RKO (cell line): ENCODE measurements at regions not wholly inside any gene's neighbourhood (a gene's known extent, or its start where the extent isn't known, plus 50 kb on each side); places are given as distances from the start of the nearest gene placed in this dataset.

Source experiments
- DNase-seq: peaks from one replicate; pipeline ENCODE4 v3.0.0-alpha.2; 2016; ENCODE audit warnings: low spot score

DNA sequence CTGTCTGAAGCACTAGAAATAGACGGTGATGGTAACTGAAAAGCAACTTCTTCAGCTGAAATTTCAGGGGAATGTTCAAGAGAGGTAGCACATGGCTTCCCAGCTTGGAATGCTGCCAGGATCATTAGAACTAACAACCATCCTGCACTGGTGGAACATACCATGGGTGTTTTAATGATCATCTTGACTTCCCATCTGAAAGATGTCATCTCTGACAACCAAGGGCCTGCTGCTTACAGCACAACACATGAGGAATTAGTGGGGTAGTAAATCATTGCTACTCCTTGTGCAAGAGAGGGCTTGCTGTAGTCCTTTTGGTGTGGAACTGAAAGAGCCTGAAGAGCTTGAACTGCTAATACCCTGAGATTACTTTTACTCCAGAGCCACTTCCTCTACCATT, 853.7 kb downstream of the MCTP2 start:
- no peak for DNase-seq

DNA sequence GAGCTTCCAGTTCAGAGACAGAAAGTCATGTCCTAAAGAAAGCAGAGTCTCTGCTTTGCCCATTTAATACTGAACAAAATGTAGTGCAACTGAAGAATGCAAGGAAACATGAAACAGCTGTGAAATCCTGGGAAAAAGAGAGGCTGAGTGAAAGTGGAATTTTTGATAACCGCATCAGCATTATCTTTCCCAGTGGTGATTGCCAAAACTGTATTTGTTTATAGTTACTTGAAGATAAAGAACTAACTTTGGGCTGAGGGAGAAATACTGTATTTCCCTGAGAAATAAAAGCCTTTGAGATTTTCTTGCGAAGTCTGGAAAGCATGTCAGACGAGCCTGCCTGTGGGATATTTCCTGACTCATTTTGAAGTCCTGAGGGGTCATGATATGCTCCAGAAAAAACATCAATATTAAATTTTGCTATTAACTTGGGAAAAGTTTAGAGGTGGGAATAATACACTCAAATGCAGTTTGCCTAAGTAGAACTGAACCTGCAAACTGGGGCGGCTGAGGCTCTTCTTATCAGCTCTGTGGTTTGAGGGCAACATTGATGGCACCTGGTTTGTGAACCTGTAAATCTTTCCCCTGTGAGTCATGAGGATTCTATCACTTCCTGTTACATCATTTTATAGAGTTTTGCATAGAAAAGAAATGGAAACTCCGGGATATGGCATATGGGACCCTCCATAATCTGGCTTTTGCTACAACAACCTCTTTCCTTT, 855.3 kb downstream of the MCTP2 start:
- no peak for DNase-seq

DNA sequence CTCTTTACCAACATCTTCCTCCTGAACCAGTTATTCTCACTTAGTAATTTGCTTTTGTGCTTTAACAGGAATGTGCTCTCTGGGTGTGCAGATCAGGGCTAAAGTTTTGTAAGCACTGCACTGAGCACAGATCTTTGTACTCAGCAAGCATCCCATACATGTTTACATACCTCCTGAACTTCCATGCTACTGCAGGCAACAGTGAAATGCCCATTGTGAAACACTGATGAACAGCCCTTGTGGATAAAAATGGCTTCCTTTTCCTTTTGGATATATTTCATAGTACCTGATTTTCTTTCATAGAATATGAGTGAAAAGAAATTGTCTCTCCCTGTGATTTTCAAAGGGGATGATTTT, 855.9 kb downstream of the MCTP2 start:
- no peak for DNase-seq

DNA sequence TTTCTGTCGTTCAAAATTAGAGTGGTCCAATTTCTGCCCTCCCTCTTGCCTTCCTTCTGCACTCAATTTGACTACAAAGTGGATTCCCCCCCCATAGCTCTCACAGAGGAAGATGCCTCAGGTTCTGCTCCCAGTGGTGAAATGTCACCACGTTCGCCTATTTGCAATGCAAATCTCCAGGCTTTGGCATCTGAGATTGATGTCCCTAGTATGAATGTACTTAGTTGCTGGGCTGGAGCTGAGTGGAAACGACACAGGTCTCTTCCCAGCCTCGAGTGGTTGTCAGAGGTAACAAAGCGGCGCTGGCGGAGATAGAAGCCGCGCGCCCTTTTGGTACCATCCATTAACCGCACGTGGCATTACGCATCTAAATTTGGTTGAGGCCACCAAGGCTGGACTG, 860.1 kb downstream of the MCTP2 start:
- no peak for DNase-seq

DNA sequence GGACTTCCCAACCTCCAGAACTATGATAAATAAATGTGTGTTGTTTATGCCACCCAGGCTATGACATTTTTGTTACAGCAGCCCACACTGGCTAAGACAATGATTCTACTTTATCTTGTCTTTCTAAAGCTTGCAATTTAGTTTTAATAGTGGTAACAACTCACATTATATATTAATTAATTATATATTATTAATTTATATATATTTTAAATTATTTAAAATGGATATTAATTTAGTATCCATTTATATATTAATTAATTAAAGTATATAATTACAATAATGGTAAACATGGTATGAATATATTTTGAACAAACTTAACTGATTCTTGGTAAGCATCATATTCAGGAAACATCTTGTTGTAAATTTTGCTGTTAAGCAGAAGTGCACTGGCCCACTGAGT, 863.9 kb downstream of the MCTP2 start:
- no peak for DNase-seq

DNA sequence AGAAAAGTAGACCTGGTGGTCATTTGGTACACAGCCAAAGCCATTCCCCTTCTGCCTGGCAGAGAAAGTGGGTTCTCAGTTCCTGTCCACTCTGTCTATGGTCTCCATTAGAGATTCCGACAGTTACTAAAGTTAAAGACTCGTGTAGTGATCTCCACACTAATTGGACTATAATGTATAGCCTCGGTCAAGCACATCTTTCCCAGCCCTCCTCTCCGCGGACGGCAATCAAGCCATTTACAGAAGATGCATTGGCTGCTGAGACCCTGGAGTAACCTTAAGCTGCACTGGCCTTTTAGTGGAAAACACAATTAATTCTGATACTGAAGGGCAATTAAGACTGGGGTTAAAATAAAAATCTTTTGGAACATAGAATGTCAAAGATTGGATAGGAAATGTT, 865.3 kb downstream of the MCTP2 start:
- no peak for DNase-seq

DNA sequence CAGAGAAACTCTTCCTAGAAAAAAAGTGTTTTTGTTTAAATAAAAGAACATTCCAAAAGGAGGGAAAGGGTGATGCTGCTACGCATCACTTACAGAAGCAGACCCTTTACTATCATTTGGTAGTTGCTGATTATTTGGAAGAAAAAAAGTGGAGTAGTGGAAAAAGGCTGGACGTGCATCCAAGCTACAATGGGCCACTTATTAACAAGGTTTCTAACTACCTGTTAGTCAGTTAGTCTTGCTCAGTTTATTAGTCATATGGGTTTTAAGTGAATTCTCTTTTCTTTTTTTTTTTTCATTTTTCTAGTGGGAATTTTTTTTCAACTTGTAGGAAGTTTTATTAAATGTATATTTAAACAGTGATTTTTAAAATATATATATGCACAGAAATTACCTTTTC, 866.0 kb downstream of the MCTP2 start:
- no peak for DNase-seq

DNA sequence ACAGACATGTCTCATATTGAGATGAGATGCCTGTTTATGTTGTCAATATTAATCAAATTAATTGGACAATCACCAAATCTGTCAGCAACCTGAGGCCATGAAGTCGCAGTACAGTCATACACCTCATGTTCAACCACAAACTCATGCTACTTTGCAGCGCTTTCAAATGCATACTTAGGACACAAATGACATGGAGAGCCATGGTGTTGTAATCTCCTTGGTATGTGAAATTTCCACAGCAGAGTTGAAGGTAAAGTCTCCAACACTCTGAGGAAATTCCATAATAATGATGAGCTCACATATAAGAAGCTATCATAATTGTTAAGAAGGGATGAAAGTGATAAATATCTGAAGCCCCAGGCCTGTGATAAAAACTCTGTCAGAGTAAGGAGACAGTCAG, 873.9 kb downstream of the MCTP2 start:
- no peak for DNase-seq

DNA sequence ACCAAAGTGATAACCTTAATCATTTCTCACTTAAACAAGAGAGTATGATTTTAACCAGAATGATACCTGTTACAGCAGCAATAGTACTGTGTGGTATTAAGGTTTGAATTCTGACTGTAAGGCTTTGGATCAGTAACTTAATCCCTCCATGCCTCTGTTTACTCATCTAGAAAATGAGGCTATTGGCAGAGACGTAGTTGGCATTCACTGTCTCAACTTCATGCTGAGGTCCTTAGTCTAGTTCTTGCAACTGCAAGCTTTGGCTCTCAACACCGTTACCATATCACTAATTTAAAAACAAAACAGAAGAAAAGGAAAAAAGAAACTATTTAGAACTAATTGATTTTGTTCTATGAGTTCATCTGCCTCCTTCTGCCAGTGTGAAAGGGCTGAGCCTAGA, 875.4 kb downstream of the MCTP2 start:
- no peak for DNase-seq

DNA sequence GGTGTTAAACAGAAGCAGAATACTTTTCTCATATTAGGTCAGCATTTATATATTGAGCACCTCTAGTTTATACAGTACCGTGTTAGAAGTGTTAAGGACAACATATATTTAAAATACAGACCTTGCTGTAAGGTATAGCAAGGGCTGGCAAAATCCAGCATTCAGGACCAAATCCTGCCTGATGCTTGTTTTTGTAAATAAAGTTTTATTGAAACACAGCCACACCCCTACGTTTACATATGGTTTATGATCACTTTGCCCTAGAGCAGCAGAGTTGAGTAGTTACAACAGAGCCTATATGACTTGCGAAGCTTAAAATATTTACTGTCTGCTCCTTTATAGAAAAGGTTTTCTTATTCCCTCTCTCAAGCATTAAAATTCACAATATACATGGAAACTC, 877.3 kb downstream of the MCTP2 start:
- no peak for DNase-seq

DNA sequence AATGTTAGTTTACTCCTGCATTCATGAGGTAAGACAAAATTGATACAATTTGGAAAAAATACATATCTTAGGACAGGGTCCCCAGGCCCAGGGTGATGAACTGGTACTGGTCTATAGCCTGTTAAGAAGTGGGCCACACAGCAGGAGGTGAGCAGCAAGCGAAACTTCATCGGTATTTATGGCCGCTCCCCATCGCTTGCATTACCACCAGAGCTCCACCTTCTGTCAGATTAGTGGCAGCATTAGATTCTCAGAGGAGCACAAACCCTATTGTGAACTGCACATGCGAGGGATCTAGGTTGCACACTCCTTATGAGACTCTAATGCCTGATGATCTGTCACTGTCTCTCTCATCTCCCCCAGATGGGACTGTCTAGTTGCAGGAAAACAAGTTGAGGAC, 880.6 kb downstream of the MCTP2 start:
- no peak for DNase-seq

DNA sequence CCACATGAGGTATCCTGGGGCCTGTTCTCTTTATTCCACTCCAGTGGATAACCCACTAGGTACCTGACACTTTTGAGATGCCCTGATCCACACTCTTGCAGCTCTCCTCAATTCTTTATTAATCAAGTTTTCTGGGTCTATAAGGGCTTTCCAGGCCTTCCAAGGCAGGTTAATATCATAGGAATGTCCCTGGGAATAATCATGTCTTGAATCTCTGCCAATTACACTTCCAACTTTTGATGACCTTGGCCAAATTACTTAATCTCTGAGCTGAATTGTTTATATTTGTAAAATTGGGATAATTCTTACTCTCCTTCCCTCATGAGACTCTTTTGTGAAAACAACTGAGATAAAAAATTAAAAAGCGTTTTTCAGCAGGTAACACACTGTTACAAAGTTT, 881.7 kb downstream of the MCTP2 start:
- DNase-seq, result no peak

DNA sequence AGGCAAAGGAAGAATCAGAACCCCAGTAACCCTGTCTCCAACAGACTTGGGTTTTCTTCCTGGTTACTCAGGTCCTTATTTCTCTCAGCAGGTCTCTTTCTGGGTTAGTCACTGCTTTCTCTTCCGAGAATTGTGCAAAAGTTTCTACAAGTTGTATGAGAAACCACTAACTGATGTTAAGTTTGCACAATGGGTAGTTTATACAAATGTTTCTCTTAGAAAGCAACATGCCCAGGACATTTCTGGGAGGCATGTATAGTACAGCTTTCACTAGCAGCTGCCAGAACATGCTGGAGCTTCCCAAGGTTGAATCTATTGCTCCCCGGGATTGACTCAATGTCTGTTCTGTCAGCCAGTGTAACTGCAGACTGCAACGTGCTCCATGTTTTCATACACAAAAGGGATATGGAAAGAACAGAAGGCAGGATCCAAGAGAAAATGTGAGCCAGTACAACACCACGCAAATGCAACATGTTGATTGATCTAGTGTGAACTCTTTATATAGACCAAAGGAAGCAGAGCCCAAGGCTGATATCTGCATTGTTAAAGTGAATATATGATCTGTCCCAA, 887.8 kb downstream of the MCTP2 start:
- no peak for DNase-seq

DNA sequence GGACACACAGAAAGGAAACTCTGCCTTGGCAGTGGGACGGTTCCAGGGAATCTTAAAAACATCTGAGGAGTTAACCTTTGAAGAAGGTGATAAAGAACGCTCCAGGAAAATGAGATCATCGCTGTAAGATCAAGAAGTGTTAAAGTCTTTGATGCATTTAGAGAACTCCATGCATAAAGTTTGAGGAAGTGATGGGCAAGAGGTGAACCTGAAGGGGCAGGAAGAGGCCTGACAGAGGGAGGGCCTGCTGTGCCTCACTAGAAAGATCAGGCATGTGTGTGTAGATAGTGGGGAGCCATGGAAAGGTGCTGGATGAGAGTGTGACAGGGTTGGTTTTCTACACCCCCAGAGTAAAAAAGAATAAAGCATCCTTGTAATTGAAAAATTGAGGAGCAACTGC, 889.2 kb downstream of the MCTP2 start:
- DNase-seq, result no peak

DNA sequence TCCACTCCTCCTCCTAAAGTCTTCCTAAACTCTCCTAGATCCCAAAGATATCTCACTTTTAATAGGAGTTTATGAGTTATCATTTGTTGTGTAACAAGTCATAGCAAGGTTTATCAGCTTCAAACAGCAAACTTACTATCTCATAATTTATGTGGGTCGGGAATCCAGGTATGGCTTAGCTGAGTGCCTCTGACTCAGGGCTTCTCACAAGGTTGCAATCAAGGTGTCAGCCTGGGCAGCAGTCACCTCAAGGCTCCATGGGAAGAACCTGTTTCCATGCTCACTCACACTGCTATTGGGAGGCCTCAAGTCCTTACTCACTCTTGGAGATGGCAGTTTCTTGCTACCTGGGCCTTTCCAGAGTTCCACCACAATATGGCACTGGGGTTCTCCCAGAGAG, 889.8 kb downstream of the MCTP2 start:
- DNase-seq, result no peak

DNA sequence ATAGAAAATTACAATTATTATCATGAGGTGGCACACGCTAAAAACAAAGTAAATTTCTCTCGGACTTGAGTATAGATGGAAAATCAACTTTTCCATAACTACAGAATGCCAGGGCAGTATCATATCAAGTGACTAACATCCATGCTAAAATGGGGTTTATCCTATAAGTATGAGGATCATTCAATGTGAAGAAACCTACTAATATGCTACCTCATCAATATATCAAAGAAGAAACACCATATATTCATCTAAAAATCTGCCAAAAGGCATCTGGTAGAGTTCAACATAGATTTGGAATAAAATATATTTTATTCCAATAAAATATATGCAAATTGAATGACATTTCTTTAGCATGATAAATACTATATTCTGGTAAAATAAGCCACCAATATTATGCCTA, 894.4 kb downstream of the MCTP2 start:
- no peak for DNase-seq

DNA sequence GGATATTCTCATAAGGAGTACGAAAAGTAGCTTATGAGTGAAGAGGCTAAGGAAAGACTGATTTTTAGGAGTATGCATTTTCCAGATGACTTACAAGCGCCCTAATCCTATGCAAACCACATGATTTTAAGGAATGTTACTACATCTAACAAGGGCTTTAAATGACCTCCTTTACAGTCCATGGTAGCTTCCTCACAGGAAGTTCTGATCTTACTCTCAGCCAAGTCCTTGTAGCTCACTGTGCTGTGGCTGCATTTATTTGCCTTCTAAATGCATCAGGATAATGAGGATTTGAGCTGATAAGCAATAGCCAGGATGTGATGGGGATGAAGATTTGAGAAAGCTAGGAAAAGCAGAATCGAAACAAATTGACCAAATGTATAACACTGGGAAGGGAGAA, 896.0 kb downstream of the MCTP2 start:
- no peak for DNase-seq

DNA sequence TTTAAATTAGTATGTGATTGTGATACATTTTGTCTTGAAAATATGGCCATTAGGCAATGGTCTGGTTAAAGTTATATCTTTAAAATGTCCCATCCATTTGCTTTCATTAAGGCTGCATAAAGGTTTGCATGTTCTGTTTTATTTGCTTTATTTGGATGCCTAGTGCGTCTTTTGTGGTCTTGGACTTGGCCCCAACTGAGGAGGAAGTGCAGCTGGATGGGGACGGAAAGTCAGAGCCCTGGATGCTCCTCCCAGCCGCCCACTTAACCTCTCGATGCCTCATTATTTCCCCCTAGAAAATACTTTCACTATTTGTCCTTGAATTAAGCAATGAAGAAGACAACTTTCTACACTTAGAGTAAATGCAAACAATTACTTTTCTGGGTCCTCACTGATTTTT, 898.2 kb downstream of the MCTP2 start:
- no peak for DNase-seq

DNA sequence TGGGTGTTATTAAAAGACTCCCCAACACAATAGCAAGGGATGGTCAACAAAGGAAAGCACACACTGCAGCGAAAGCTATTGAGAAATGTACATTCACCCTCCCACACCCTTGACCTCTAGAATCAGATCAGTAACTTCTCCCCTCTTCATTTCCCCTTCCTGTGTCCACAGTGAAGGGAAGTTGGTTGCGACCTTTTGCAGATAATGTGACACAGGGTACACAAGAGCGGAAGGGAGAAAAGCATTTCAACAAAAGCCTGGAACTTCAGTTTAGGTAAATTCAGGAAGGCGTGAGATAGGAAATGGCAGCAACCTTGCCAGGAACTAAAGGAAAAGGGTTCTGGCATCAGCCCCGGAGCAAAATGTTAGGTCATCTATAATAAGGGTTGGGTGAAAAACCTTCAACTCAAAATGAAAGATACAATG, 899.8 kb downstream of the MCTP2 start:
- DNase-seq, result no peak

DNA sequence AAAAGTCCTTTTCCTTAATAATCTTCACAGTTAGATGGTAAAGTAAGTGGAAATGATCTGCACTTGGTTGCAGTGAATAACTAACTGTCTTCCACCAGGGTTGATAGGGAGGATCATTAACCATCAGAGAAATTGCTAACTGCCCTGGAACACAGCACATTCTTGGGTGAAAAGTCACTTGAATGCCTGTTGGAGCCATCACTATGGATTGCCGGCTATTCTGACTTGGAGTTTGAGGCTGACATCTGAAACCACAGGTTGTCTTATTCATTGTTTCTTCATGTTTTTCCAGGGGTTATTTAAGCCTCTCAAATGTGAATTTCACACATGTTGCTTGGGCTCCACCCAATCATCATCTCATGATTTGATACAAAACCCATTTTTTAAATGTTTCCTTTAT, 901.4 kb downstream of the MCTP2 start:
- no peak for DNase-seq

DNA sequence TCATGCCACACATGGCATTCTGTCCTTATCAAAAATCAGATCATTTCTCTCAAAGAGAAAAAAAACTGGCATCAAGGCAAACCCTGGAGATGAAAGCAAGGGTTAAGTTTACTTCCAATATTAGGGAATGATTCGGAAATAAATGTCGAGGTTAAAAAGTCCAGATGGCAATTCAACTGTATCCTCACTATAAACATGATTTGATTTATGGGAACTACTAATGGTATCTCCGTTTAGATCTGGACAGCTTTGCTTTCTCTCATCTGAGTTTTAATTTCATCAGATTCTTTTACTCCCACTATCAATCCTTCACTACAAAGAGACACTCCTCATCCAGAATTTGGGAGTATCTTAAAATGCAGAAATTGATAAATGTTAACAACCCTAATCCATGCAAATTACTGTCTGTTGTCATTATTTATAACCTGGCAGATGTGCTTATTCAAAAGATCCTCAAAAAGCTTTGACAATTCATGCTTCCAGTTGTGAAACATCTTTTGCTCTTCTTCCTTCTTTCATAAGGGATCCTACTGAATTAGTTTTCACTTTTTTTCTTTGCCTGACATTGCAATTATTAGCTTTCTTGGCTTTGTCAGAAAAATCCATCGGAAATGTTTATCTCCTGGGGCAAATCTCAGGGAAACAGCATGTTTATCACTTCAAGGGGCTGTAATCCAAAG, 903.2 kb downstream of the MCTP2 start:
- DNase-seq, result no peak

DNA sequence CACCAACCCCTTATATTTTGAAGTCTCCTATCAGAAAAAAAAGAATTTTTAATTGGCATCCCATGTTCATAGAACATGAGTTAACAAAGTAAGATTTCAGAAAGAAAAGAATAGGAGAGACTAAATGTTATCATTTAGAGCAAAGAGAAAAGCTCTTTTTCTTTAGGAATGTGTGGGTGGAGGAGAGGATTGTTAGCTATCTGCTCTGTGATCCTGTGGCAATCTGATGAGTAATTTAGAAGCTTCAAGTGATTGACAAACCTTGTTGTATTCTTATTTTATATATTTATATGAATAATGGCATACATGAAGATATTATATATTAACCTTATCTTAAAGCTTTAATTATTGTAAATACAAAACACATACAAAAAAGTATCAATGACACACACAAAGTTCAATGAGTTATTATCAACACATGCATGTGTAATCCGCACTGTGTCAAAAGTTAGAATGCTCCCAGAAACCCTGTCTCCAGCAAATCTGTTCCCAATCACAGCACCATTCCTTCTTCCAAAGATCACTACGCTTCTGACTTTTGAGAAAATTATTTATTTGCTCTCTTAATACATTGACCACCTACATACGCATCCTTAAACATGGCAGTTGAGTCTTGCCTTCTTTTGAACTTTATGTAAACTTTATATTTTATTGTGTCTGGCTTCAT, 907.4 kb downstream of the MCTP2 start:
- no peak for DNase-seq

DNA sequence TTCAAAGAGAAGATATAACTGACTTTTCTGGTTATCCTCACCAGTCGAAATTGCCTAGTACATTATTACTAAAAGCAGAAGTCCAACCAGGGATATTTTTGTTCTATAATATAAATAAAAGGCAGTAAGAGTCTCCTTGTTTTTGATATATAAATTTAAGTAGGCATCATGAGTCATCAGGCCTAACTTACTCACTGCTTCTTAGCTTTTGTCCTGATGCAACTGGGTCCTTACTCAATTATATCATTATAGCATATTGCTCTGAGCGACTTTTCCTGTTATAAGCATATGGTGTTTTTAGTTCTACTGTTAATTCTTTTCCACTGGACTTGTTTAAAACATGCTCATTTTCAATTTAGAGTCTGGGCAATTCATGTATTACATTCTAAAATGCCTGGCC, 910.1 kb downstream of the MCTP2 start:
- no peak for DNase-seq
